Keratinocyte (primary cell): ENCODE measurements at regions not wholly inside any gene's neighbourhood (a gene's known extent, or its start where the extent isn't known, plus 50 kb on each side); places are given as distances from the start of the nearest gene placed in this dataset.

Experiments used
- CTCF ChIP-seq, 3 experiments: IDR thresholded peaks in 1 of 3; conservative IDR thresholded peaks in 1 of 3; optimal IDR thresholded peaks in 1 of 3; 2 replicates in 2 of 3; 3 replicates in 1 of 3; pipeline versions ENCODE3 to v1.5.1; 2011; ENCODE audit warnings: low read length in 3 of 3, mild to moderate bottlenecking in 3 of 3, moderate library complexity in 2 of 3, control low read depth in 1 of 3, inconsistent platforms in 1 of 3; ENCODE audit not compliant: insufficient read depth in 2 of 3; ENCODE audit errors: extremely low read depth in 1 of 3
- EZH2 ChIP-seq: IDR thresholded peaks from one replicate; pipeline ENCODE4 v1.6.1; 2012; ENCODE audit warnings: inconsistent platforms, mild to moderate bottlenecking, low read length, moderate library complexity

- TF ChIP-seq CTCF (optimal IDR thresholded peaks at IDR 0.05 in 1 of 3, IDR thresholded peaks at IDR 0.05 in 1 of 3, conservative IDR thresholded peaks at IDR 0.05 in 1 of 3; ENCODE audit: extremely low read depth in 1 of 3, insufficient read depth in 2 of 3, low read length in 3 of 3) (no peak), EZH2 (no peak)
Observed at GRCh38 chr6:98239057-98239456, 595.3 kb upstream of the POU3F2 start.
